Brain microvascular endothelial cell (primary cell): ENCODE measurements at regions not wholly inside any gene's neighbourhood (a gene's known extent, or its start where the extent isn't known, plus 50 kb on each side); places are given as distances from the start of the nearest gene placed in this dataset.

ENCODE experiments used
- DNase-seq: peaks from one replicate; pipeline ENCODE4 v3.0.0-alpha.2; 2020
- H3K27ac ChIP-seq: fragments of 250-450 bp; sonication (Bioruptor Pico); 2 replicates; pipeline ENCODE4 v1.5.1; 2020; ENCODE audit warnings: mild to moderate bottlenecking, moderate library complexity
- H3K27me3 ChIP-seq: fragments of 250-450 bp; sonication (Bioruptor Pico); replicated peaks from 2 replicates; pipeline ENCODE4 v1.5.1; 2020; ENCODE audit warnings: mild to moderate bottlenecking
- H3K36me3 ChIP-seq: fragments of 250-450 bp; sonication (Bioruptor Pico); replicated peaks from 2 replicates; pipeline ENCODE4 v1.5.1; 2020; ENCODE audit warnings: mild to moderate bottlenecking
- H3K4me3 ChIP-seq: 2 replicates; pipeline ENCODE4 v1.5.1; 2011; ENCODE audit warnings: low read depth, mild to moderate bottlenecking, control low read depth, low read length, moderate library complexity
- in situ Hi-C: cut with HindIII; loops from 2 replicates; pipeline ENCODE4 v1.10.0; 2017; ENCODE audit warnings: low sequenced_read_pairs, low pct_ligation_motif_present
- TF ChIP-seq, protein P1 (sequence below): IDR thresholded peaks from 2 replicates; pipeline ENCODE4 v1.5.1; 2011; ENCODE audit warnings: low read depth, mild to moderate bottlenecking, moderate library complexity, low read length, control low read depth, inconsistent platforms; ENCODE audit errors: missing control alignments

- H3K27ac ChIP-seq: no peak overlapping the region
- TF ChIP-seq, protein P1, sequence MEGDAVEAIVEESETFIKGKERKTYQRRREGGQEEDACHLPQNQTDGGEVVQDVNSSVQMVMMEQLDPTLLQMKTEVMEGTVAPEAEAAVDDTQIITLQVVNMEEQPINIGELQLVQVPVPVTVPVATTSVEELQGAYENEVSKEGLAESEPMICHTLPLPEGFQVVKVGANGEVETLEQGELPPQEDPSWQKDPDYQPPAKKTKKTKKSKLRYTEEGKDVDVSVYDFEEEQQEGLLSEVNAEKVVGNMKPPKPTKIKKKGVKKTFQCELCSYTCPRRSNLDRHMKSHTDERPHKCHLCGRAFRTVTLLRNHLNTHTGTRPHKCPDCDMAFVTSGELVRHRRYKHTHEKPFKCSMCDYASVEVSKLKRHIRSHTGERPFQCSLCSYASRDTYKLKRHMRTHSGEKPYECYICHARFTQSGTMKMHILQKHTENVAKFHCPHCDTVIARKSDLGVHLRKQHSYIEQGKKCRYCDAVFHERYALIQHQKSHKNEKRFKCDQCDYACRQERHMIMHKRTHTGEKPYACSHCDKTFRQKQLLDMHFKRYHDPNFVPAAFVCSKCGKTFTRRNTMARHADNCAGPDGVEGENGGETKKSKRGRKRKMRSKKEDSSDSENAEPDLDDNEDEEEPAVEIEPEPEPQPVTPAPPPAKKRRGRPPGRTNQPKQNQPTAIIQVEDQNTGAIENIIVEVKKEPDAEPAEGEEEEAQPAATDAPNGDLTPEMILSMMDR: no peak
- no peak overlapping the region for H3K4me3 ChIP-seq
- DNase-seq: no peak
- no peaks in the 10 kb centered on the region for H3K27me3 ChIP-seq
- in situ Hi-C loops: no loop called here
- no peaks in the 10 kb centered on the region for H3K36me3 ChIP-seq
Observed at GRCh38 chr2:111705239-111705638, 178.8 kb downstream of the ANAPC1 start.

DNA sequence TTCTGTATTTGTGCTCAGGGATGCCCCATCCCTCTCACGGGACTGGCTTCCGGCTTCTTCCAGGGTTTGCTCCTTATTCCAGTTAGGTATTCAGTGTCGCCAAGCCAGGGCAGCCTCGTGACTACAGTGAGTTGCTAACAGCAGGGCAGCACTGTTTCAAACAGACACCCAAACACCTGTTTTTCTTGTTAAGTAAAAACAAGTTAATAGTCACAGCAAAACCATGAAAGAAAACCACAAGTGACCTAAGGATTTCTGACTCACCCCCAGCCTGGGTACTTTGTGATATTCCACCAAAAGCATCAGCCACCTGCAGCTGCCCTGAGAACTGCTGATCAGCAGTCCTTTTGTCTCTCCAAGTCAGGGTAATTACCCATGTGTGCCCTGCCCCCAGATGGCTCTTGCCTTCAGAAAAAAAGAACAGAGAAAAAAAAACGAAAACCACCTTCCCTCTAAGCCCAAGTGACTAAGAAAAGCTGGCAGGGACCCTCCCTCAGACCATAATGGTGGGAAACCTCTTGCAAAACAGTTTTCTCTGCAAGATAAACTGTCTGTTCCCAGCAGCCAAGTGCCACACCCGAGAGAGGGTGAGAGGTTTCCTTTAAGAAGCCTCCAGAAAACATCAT is 178.2 kb downstream of the ANAPC1 start:
- H3K27ac ChIP-seq: no peak overlapping the region
- no peak overlapping the region for H3K4me3 ChIP-seq
- in situ Hi-C loops: no loop called here
- no peaks in the 10 kb centered on the region for H3K36me3 ChIP-seq
- H3K27me3 ChIP-seq: no peaks in the 10 kb centered on the region
- peak; percentile 73 for DNase-seq
- TF ChIP-seq, protein P1: no peak

- no peaks in the 10 kb centered on the region for H3K27me3 ChIP-seq
- TF ChIP-seq, protein P1: no peak
- no peaks in the 10 kb centered on the region for H3K36me3 ChIP-seq
- no peak for DNase-seq
- in situ Hi-C loops: no loop called here
- H3K27ac ChIP-seq: no peak overlapping the region
- no peak overlapping the region for H3K4me3 ChIP-seq
Observed at GRCh38 chr2:111706481-111707001, 177.5 kb downstream of the ANAPC1 start.

DNA sequence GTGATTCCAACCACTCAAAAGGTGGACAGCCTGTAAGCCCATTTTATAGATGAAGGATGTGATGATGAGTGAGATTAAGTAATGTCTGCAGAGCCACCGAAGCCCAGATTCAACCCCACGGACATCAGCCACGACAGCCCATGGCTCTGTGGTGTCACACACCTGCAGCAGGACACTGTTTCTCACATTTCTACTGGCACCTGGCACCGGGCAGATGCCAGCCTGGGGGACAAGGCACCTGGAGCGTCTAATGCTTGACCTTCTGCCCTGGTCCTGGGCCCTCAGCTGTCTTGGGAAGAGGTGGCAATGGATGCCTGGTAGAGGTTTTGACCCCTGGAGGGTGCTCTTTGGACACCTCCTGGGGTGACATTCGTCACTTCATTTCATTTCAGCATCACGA is 176.3 kb downstream of the ANAPC1 start:
- TF ChIP-seq, protein P1: no peak
- Histone ChIP-seq H3K27me3 (no peaks in the 10 kb centered on the region), H3K36me3 (no peaks in the 10 kb centered on the region), H3K4me3 (no peak overlapping the region), H3K27ac (no peak overlapping the region)
- DNase-seq: no peak
- in situ Hi-C loops: no loop called here

GRCh38 chr2:111708476-111709180 is 175.4 kb downstream of the ANAPC1 start:
- TF ChIP-seq, protein P1: no peak
- DNase-seq: no peak
- Histone ChIP-seq H3K27me3 (no peaks in the 10 kb centered on the region), H3K4me3 (no peak overlapping the region), H3K27ac (no peak overlapping the region), H3K36me3 (no peaks in the 10 kb centered on the region)
- in situ Hi-C loops: no loop called here

GRCh38 chr2:111709321-111709720 is 174.7 kb downstream of the ANAPC1 start:
- H3K27me3 ChIP-seq: no peaks in the 10 kb centered on the region
- in situ Hi-C loops: no loop called here

More at GRCh38 chr2:111709321-111709720, 174.7 kb downstream of the ANAPC1 start:
- Histone ChIP-seq H3K4me3 (no peak overlapping the region), H3K36me3 (no peaks in the 10 kb centered on the region), H3K27ac (no peak overlapping the region)
- TF ChIP-seq, protein P1: no peak
- DNase-seq: no peak
